ENCODE measurements at regions not wholly inside any gene's neighbourhood (a gene's known extent, or its start where the extent isn't known, plus 50 kb on each side); places are given as distances from the start of the nearest gene placed in this dataset.
"Not testable (repeated sequence)": the region's sequence is repeated elsewhere in the genome, so short reads cannot be mapped to it uniquely, and the experiment has no call there.

- Mint-ChIP-seq H3K9me3 (no peaks in the 10 kb centered on the region), H3K36me3 (no peaks in the 10 kb centered on the region), H3K4me1 (peaks cover 3% of the 10 kb centered on the region), H3K4me3 (no peak overlapping the region), H3K27me3 (peaks cover 3% of the 10 kb centered on the region), H3K27ac (no peak overlapping the region)
- DNase-seq: no peak
These were observed 74.7 kb upstream of the PTPN1 start for GRCh38 chr20:50435397-50436051.

GRCh38 chr20:50436052-50436656 lies 74.0 kb upstream of the PTPN1 start:
- Mint-ChIP-seq H3K36me3 (no peaks in the 10 kb centered on the region), H3K4me1 (peaks cover 8% of the 10 kb centered on the region), H3K4me3 (no peak overlapping the region), H3K9me3 (no peaks in the 10 kb centered on the region), H3K27me3 (peaks cover 3% of the 10 kb centered on the region), H3K27ac (no peak overlapping the region)
- DNase-seq: no peak

GRCh38 chr20:50436696-50437095 lies 73.5 kb upstream of the PTPN1 start:
- H3K27me3 Mint-ChIP-seq: peaks cover 3% of the 10 kb centered on the region
- H3K36me3 Mint-ChIP-seq: no peaks in the 10 kb centered on the region
- H3K27ac Mint-ChIP-seq: no peak overlapping the region
- H3K9me3 Mint-ChIP-seq: no peaks in the 10 kb centered on the region
- H3K4me3 Mint-ChIP-seq: no peak overlapping the region
- DNase-seq: no peak
- peaks cover 13% of the 10 kb centered on the region for H3K4me1 Mint-ChIP-seq

- DNase-seq: no peak
- Mint-ChIP-seq H3K4me3 (no peak overlapping the region), H3K4me1 (peaks cover 13% of the 10 kb centered on the region), H3K27me3 (no peaks in the 10 kb centered on the region), H3K9me3 (no peaks in the 10 kb centered on the region), H3K36me3 (no peaks in the 10 kb centered on the region), H3K27ac (no peak overlapping the region)
These were observed 71.2 kb upstream of the PTPN1 start for GRCh38 chr20:50438986-50439407.

- H3K4me1 Mint-ChIP-seq: peaks cover 13% of the 10 kb centered on the region
- peak overlapping the region; percentile 64 for H3K27ac Mint-ChIP-seq
- no peaks in the 10 kb centered on the region for H3K36me3 Mint-ChIP-seq
- DNase-seq: no peak
- H3K27me3 Mint-ChIP-seq: no peaks in the 10 kb centered on the region
- no peak overlapping the region for H3K4me3 Mint-ChIP-seq
- H3K9me3 Mint-ChIP-seq: no peaks in the 10 kb centered on the region
These were observed 70.4 kb upstream of the PTPN1 start for GRCh38 chr20:50439539-50440453.

DNA sequence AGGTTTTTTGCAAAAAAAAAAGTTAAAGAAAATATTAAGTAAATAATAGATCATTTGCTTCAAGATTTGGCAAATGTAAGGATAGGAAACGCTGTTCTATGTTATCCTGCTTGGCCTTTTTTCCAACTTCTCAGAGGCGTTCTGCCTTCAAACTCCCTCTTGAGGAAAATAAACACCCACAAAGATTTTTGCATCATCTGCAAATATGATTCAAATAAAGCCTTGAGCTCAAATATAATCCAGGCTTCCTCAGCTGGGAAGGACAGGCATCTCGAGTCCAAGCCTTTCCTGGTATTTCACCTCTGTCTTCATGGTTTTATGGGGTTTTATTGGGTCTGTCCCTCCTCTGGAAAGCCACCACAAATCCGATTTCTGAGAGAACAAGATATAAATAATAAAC lies 67.7 kb upstream of the PTPN1 start:
- H3K27ac Mint-ChIP-seq: no peak overlapping the region

GRCh38 chr20:50445354-50446151 lies 64.6 kb upstream of the PTPN1 start:
- Mint-ChIP-seq H3K27ac (no peak overlapping the region), H3K4me3 (no peak overlapping the region), H3K9me3 (no peaks in the 10 kb centered on the region), H3K36me3 (no peaks in the 10 kb centered on the region), H3K4me1 (peaks cover 17% of the 10 kb centered on the region), H3K27me3 (peaks cover 26% of the 10 kb centered on the region)
- no peak for DNase-seq

More for the DNA sequence above, 67.7 kb upstream of the PTPN1 start:
- no peaks in the 10 kb centered on the region for H3K9me3 Mint-ChIP-seq
- H3K36me3 Mint-ChIP-seq: no peaks in the 10 kb centered on the region
- H3K4me3 Mint-ChIP-seq: no peak overlapping the region
- DNase-seq: no peak
- H3K27me3 Mint-ChIP-seq: peaks cover 1% of the 10 kb centered on the region
- peaks cover 13% of the 10 kb centered on the region for H3K4me1 Mint-ChIP-seq

DNA sequence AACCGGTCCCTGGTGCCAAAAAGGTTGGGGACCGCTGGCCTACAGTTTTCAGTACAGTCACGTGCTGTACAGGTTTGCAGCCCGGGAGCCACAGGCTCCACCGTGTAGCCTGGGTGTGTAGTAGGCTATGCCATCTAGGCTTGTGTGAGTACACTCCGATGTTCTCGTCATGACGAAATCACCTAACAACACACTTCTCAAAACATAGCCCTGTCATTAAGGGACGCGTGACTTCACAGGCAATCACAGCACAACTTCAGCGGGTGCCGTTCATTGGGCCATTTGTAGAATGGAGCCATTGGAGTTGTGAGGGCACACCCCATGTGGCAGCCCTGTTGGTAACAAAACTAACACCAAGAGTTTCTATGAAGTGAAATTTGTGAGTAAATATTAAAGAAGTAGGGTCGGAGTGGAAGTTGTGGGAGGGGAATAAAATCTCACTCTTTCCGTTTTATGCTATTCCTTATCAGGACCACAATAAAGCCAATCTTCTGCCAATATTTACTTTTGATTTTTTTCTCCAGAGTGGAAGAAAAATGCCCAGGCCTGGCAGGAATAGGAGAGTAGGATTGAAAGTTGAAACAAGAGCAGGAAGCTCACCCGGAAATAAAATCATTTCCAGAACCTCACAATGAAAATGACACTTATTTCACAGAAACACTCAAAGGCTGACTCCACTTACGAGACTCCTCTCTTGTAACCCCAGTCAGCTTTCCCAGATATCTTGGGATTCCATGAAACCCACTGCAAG lies 63.7 kb upstream of the PTPN1 start:
- peaks cover 18% of the 10 kb centered on the region for H3K4me1 Mint-ChIP-seq
- H3K36me3 Mint-ChIP-seq: no peaks in the 10 kb centered on the region
- H3K9me3 Mint-ChIP-seq: no peaks in the 10 kb centered on the region
- no peak for DNase-seq
- H3K27ac Mint-ChIP-seq: no peak overlapping the region
- peaks cover 35% of the 10 kb centered on the region for H3K27me3 Mint-ChIP-seq
- no peak overlapping the region for H3K4me3 Mint-ChIP-seq

- Mint-ChIP-seq H3K9me3 (no peaks in the 10 kb centered on the region), H3K4me1 (peaks cover 18% of the 10 kb centered on the region), H3K4me3 (no peak overlapping the region), H3K36me3 (no peaks in the 10 kb centered on the region), H3K27me3 (peaks cover 42% of the 10 kb centered on the region), H3K27ac (no peak overlapping the region)
- DNase-seq: no peak
These were observed 62.9 kb upstream of the PTPN1 start for GRCh38 chr20:50447102-50447804.

DNA sequence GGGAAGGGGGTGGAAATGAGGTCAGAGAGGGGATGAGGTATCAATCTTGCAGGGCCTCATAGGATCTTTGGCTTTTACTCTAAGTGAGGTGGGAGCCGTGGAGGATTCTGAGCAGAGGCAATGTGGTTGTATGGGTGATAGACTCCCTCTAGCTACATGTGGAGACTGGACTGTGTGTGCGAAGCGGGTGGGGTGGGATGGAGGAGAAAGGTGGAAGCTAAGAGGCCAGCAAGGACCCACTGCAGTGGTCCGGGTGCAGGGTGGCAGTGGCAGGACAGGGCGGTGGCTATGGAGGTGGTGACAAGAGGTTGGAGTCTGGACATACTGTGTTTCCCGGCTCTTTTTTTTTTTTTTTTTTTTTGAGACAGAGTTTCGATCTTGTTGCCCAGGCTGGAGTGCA lies 62.4 kb upstream of the PTPN1 start:
- Mint-ChIP-seq H3K27ac (no peak overlapping the region), H3K4me3 (no peak overlapping the region), H3K36me3 (no peaks in the 10 kb centered on the region), H3K4me1 (peaks cover 18% of the 10 kb centered on the region), H3K27me3 (peaks cover 45% of the 10 kb centered on the region), H3K9me3 (no peaks in the 10 kb centered on the region)
- DNase-seq: no peak

DNA sequence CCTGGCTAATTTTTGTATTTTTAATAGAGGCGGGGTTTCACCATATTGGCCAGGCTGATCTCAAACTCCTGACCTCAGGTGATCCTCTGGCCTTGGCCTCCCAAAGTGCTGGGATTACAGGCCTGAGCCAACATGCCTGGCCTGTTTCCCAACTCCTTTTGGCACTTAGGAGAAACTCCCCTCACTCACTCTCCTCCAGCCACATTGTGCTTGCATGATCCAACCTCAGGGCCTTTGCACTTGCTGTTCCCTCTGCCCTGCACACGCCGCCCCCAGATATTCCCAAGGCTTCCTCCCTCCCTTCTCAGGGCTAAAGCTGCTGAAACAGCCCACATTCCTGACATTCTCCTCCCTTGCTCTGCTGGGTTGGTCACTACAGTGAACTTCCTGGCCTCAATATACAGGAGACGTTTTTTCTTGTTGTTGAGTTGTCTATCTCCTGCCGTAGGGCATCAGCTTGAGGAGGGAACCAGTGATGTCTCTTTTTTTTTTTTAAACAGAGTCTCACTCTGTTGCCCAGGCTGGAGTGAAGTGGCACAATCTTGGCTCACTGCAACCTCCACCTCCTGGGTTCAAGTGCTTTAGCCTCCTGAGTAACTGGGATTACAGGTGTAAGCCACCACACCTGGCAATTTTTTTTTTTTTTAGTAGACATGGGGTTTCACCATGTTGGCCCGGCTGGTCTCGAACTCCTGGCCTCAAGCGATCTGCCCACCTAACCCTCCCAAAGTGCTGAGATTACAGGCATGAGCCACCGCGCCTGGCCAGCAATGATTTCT lies 61.4 kb upstream of the PTPN1 start:
- H3K9me3 Mint-ChIP-seq, H3K36me3 Mint-ChIP-seq, DNase-seq, H3K27ac Mint-ChIP-seq, H3K4me3 Mint-ChIP-seq: not testable (repeated sequence)
- Mint-ChIP-seq H3K27me3 (peaks cover 52% of the 10 kb centered on the region), H3K4me1 (peaks cover 18% of the 10 kb centered on the region)

GRCh38 chr20:50449738-50450492 lies 60.3 kb upstream of the PTPN1 start:
- Mint-ChIP-seq H3K4me3 (no peak overlapping the region), H3K9me3 (no peaks in the 10 kb centered on the region), H3K36me3 (no peaks in the 10 kb centered on the region), H3K27ac (no peak overlapping the region), H3K4me1 (peaks cover 18% of the 10 kb centered on the region), H3K27me3 (peaks cover 55% of the 10 kb centered on the region)
- DNase-seq: no peak

- no peak overlapping the region for H3K4me3 Mint-ChIP-seq
These were observed 59.7 kb upstream of the PTPN1 start for GRCh38 chr20:50450493-50450826.

More at GRCh38 chr20:50450493-50450826, 59.7 kb upstream of the PTPN1 start:
- Mint-ChIP-seq H3K27ac (no peak overlapping the region), H3K27me3 (peaks cover 55% of the 10 kb centered on the region), H3K9me3 (no peaks in the 10 kb centered on the region), H3K4me1 (peaks cover 18% of the 10 kb centered on the region), H3K36me3 (no peaks in the 10 kb centered on the region)
- DNase-seq: no peak
